GM10266 (cell line): ENCODE measurements at regions not wholly inside any gene's neighbourhood (a gene's known extent, or its start where the extent isn't known, plus 50 kb on each side); places are given as distances from the start of the nearest gene placed in this dataset.
"Not testable (repeated sequence)": the region's sequence is repeated elsewhere in the genome, so short reads cannot be mapped to it uniquely, and the experiment has no call there.

ENCODE experiments used
- DNase-seq: peaks from one replicate; pipeline ENCODE4 v3.0.0; 2012; ENCODE audit errors: extremely low spot score
- CTCF ChIP-seq: IDR thresholded peaks from 2 replicates; pipeline ENCODE4 v1.5.1; 2012; ENCODE audit warnings: mild to moderate bottlenecking, low read depth; ENCODE audit not compliant: control insufficient read depth, insufficient read depth; ENCODE audit errors: missing control alignments

- no peak for TF ChIP-seq CTCF
- DNase-seq: no peak
These were observed 765.4 kb upstream of the SPRY2 start for GRCh38 chr13:81106348-81106747.

DNA sequence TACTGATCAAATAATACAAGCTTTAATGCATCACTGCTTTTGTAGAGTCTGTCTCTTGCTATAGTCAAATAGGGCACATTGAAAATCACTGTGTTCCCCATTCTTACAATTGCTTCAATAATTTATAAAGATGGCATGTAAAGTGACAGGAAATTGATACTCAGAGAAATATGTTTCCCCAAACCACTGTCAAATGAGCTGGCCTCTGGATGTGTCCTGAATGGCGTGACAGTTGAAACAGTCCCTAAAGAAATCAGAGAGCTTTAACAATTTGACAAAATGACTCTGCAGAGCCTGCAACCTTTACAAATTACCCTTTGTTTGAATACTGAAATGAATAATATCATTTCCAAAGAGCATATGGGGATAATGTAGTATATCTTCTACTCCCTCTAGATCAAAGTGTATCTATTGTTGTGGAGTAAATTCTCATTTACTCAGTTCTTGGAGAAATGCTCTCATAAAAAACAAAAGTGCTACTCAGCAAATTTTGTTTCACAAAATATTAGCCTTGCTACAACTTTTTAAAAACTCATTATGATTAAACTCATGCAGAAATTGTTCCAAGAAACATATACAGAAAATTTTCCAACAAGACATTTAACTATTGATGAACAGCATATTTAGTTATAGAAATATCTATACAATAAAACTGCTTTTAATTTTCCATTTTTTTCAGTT, 763.2 kb upstream of the SPRY2 start:
- no peak for TF ChIP-seq CTCF
- DNase-seq: no peak

DNA sequence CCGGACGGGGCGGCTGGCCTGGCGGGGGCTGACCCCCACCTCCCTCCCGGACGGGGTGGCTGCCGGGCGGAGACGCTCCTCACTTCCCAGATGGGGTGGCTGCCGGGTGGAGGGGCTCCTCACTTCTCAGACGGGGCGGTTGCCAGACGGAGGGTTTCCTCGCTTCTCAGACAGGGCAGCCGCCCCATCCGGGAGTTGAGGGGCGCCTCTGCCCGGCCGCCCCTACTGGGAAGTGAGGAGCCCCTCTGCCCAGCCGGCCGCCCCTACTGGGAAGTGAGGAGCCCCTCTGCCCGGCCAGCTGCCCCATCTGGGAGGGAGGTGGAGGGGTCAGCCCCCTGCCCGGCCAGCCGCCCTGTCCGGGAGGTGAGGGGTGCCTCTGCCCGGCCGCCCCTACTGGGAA, 761.1 kb upstream of the SPRY2 start:
- not testable (repeated sequence) for DNase-seq

GRCh38 chr13:81089371-81090157, 748.6 kb upstream of the SPRY2 start:
- no peak for DNase-seq
- TF ChIP-seq CTCF: no peak

DNA sequence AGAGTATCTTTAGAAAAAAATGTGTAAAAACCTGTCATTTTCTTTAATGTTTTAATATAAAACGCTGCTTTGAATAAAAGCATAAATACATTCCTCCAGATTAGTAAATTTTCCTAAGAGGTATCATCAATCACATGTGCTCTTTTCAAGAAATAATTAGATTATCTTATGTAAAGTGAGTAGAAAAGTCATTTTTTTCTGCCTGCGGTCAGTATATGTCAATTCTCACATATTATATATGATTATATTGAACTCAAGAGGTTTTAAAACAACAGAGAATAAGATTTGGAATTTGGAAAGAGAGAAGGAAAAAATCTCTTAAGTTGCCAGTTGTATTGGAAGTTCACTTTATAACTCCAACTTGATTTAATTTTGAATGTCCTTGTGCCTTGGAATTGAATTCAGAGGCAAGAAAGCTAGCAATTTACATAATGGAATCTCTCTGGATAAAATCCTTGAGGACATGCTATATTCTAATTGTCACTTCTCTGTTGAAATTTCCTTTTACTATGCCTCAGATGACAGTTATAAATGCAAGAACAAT, 740.1 kb upstream of the SPRY2 start:
- no peak for TF ChIP-seq CTCF

GRCh38 chr13:81078048-81078447, 737.1 kb upstream of the SPRY2 start:
- TF ChIP-seq CTCF: no peak
- no peak for DNase-seq

More for the DNA sequence above, 740.1 kb upstream of the SPRY2 start:
- DNase-seq: no peak

DNA sequence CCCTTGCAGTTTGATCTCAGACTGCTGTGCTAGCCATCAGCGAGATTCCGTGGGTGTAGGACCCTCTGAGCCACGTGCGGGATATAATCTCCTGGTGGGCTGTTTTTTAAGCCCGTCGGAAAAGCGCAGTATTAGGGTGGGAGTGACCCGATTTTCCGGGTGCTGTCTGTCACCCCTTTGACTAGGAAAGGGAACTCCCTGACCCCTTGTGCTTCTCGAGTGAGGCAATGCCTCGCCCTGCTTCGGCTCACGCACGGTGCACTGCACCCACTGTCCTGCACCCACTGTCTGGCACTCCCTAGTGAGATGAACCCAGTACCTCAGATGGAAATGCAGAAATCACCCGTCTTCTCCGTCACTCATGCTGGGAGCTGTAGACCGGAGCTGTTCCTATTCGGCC, 728.9 kb upstream of the SPRY2 start:
- DNase-seq: not testable (repeated sequence)

DNA sequence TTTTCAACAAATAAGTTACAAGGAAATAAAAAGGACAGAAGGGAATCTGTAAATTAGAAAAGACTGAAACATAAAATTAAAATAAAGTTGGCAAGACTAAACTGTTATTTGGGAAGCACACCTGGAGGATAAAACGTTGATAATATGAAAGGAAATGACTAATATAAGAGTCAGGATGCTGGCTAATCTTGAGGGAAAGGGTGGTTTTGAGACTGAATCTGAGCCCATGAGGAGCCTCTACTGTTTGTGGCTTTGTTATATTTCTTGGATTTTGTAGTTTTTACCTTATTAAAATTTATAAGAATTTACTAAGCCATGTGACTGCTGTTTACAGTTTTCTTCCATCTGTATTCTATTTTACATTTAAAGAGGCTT, 718.0 kb upstream of the SPRY2 start:
- no peak for DNase-seq
- no peak for TF ChIP-seq CTCF
